Kidney (tissue), 13 donors: ENCODE measurements at regions not wholly inside any gene's neighbourhood (a gene's known extent, or its start where the extent isn't known, plus 50 kb on each side); places are given as distances from the start of the nearest gene placed in this dataset.

Experiments used
- DNase-seq, 5 donors: peaks; one replicate each; pipeline ENCODE4 v3.0.0-alpha.2; 2013 to 2020
- FAIRE-seq: peaks from 2 replicates; lab custom pipeline; 2012; peaks lifted over from hg19 to GRCh38; lab: Jason Lieb, UNC
- H3K27ac ChIP-seq, 2 donors: one replicate each; pipeline ENCODE4 v1.7.0; 2013; ENCODE audit warnings: low read depth in 2 of 2, low read length in 2 of 2, inconsistent platforms in 1 of 2
- H3K27me3 ChIP-seq: one replicate; pipeline ENCODE4 v1.7.1; 2013; ENCODE audit warnings: low read length, inconsistent platforms; ENCODE audit not compliant: control insufficient read depth, insufficient read depth
- H3K36me3 ChIP-seq, 3 donors: one replicate each; pipeline versions ENCODE4 v1.7.0 to v1.7.1; 2013; ENCODE audit warnings: low read length in 3 of 3, control low read depth in 1 of 3, inconsistent platforms in 1 of 3; ENCODE audit not compliant: insufficient read depth in 3 of 3, control insufficient read depth in 2 of 3
- H3K4me1 ChIP-seq, 3 donors: one replicate each; pipeline versions ENCODE4 v1.7.0 to v1.7.1; 2013; ENCODE audit warnings: low read length in 3 of 3, inconsistent platforms in 1 of 3, low read depth in 1 of 3; ENCODE audit not compliant: control insufficient read depth in 2 of 3, insufficient read depth in 2 of 3
- H3K4me3 ChIP-seq, 3 donors: one replicate each; pipeline versions ENCODE4 v1.7.0 to v1.8.1; 2013; ENCODE audit warnings: low read length in 3 of 3, control low read depth in 1 of 3, inconsistent platforms in 1 of 3
- H3K9ac ChIP-seq, 3 donors: one replicate each; pipeline versions ENCODE4 v1.7.0 to v1.7.1; 2013; ENCODE audit warnings: low read length in 3 of 3, control low read depth in 1 of 3, inconsistent platforms in 1 of 3
- H3K9me3 ChIP-seq, 3 donors: one replicate each; pipeline versions ENCODE4 v1.7.0 to v1.7.1; 2013; ENCODE audit warnings: low read length in 3 of 3, control low read depth in 1 of 3, inconsistent platforms in 1 of 3; ENCODE audit not compliant: control insufficient read depth in 2 of 3, insufficient read depth in 1 of 3
- CTCF ChIP-seq: IDR thresholded peaks from 3 replicates; pipeline ENCODE4 v1.5.1; 2012; ENCODE audit warnings: mild to moderate bottlenecking, moderate library complexity, borderline replicate concordance; ENCODE audit not compliant: insufficient read depth; ENCODE audit errors: extremely low read depth
- intact Hi-C: fragments of 100-400 bp; cut with DNase I; formaldehyde crosslinking; loops from one replicate; pipeline ENCODE4 v1.11.1; 2022
- donor health status: control.
- donor health status: control.
- donor health status: control.
- donor health status: control.
- donor health status: control.
- donor health status: DM: yes; HTN: yes; CAD: no.
- donor health status: Normal renal cell carcinoma (clear cell type).

DNA sequence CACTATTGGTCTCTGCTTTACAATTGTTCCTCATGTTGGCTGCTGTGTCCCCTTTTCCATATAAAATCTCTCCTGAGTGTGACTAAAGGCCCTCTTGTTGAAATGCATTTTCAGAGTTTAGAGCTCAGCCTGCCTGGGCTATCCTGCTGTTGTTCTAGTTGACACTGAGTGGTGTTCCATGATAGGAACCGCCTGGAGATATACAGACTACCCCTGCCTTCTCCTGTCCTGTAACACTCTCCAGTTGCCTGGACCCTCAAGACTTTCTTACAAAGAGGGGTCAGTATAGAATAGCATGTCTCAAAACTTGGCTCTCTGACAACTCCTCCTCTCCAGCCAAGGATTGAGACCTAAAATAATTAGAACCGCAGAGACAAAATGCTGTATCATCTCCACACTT is 152.0 kb upstream of the POU3F1 start:
- no peak overlapping the region for H3K4me3 ChIP-seq
- intact Hi-C loops: no loop called here
- H3K27me3 ChIP-seq: no peaks in the 10 kb centered on the region
- no peak for TF ChIP-seq CTCF
- H3K36me3 ChIP-seq: no peaks in the 10 kb centered on the region
- no peaks in the 10 kb centered on the region for H3K9me3 ChIP-seq
- H3K9ac ChIP-seq: no peak overlapping the region
- H3K27ac ChIP-seq: no peak overlapping the region
- no peak for FAIRE-seq
- peaks cover 0 to 12% (median 0%) of the 10 kb centered on the region in 3 donors for H3K4me1 ChIP-seq
- DNase-seq: peak in 1 of 5 donors; percentile 46

GRCh38 chr1:38198099-38198498 is 151.5 kb upstream of the POU3F1 start:
- DNase-seq (no peak), FAIRE-seq (no peak)
- H3K4me1 ChIP-seq: peaks cover 0 to 12% (median 0%) of the 10 kb centered on the region in 3 donors
- H3K36me3 ChIP-seq: no peaks in the 10 kb centered on the region
- no peak overlapping the region for H3K27ac ChIP-seq
- TF ChIP-seq CTCF: no peak
- no peaks in the 10 kb centered on the region for H3K27me3 ChIP-seq
- H3K4me3 ChIP-seq: no peak overlapping the region
- H3K9ac ChIP-seq: no peak overlapping the region
- H3K9me3 ChIP-seq: no peaks in the 10 kb centered on the region
- intact Hi-C loops: no loop called here

DNA sequence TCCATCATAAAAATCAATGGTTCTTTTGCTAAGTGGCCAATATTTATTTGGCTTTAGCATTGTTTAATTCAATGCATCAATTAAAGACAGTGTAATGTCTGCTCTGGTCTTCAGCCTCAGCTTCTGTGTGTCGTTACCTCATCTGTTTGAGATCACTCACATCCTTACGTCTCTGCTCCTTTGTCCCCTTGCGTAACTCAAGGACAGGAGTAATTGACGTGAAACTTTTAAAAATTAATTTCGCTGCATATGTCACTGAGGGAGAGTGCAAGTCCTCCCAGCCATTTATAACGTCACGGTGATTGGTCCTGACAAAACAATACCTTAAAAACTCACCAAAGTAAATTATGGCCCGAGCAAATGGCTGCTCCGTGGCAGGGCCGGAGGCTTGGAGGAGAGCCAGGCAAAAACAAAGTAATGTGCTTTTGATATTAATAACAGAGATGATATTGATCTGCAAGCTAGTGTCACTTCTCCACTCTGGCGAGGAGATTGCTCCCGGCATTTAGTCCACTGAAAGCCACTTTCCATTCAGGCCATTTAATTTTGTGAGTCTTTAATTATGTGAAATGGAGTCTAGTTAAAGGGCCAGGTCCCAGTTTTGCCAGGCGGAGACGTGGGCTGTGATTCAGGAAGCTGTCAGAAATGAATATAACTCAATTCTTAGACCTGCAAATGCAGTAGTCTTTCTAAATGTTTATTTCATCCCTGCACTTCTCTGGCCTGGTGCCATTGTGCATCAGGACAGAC is 150.9 kb upstream of the POU3F1 start:
- no peak overlapping the region for H3K27ac ChIP-seq
- H3K4me3 ChIP-seq: peak overlapping the region in 1 of 3 donors; percentile 23
- intact Hi-C loops: no loop called here
- FAIRE-seq: no peak
- no peak for DNase-seq
- peaks cover 0 to 12% (median 0%) of the 10 kb centered on the region in 3 donors for H3K4me1 ChIP-seq
- no peak for TF ChIP-seq CTCF
- no peaks in the 10 kb centered on the region for H3K36me3 ChIP-seq
- H3K27me3 ChIP-seq: no peaks in the 10 kb centered on the region
- no peak overlapping the region for H3K9ac ChIP-seq
- H3K9me3 ChIP-seq: no peaks in the 10 kb centered on the region

DNA sequence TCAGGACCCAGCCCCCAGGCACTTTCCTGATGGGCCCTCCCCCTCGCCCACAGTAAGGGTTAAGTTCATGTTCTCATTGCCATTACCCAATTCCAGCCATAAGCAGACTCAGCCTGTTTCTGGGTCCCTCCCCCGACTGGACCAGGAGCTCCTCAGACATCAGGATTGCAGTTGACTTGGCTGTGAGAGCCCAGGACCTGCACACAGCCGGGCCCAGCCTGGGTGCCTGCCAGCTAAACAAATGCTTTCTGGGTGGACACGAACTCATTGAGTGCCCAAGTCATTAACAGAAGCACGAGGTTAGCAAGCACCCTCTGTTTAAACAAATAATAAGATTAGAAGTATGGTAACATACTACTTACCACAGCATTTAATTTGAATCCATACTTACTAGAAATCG is 147.9 kb upstream of the POU3F1 start:
- H3K4me3 ChIP-seq: no peak overlapping the region
- no peak overlapping the region for H3K9ac ChIP-seq
- FAIRE-seq (no peak), DNase-seq (no peak)
- H3K27ac ChIP-seq: no peak overlapping the region
- peaks cover 0 to 18% (median 0%) of the 10 kb centered on the region in 3 donors for H3K4me1 ChIP-seq
- intact Hi-C loops: no loop called here
- no peak for TF ChIP-seq CTCF
- no peaks in the 10 kb centered on the region for H3K36me3 ChIP-seq
- H3K9me3 ChIP-seq: no peaks in the 10 kb centered on the region
- H3K27me3 ChIP-seq: no peaks in the 10 kb centered on the region
